ENCODE measurements at regions not wholly inside any gene's neighbourhood (a gene's known extent, or its start where the extent isn't known, plus 50 kb on each side); places are given as distances from the start of the nearest gene placed in this dataset.

- no peaks in the 10 kb centered on the region for H3K4me1 ChIP-seq (ENCODE audit: control insufficient read depth in 2 of 2, insufficient read depth in 2 of 2, low read length in 2 of 2)
- peaks cover 43% of the 10 kb centered on the region for H3K27me3 Mint-ChIP-seq
- H3K27ac Mint-ChIP-seq = no peak overlapping the region
- POLR2A ChIA-PET = no interaction called here
- ATAC-seq (ENCODE audit: low read depth) (no peak), DNase-seq (no peak)
- H3K4me3 ChIP-seq (ENCODE audit: control extremely low read depth in 1 of 5, extremely low read depth in 1 of 5, insufficient read depth in 1 of 5, low read depth in 2 of 5, low read length in 4 of 5) = no peak overlapping the region
- no peak overlapping the region for H3K4me3 Mint-ChIP-seq
- TF ChIP-seq CTCF (IDR thresholded peaks at IDR 0.05) = no peak
- TF ChIP-seq EZH2 (IDR thresholded peaks at IDR 0.05; ENCODE audit: borderline replicate concordance, insufficient read depth, low read depth, low read length, poor library complexity, severe bottlenecking) = no peak
- no peaks in the 10 kb centered on the region for H4K20me1 ChIP-seq (ENCODE audit: control insufficient read depth, insufficient read depth, low read length, poor library complexity, severe bottlenecking)
- intact Hi-C loops (cut with micrococcal nuclease) = no loop called here
- H3K27ac ChIP-seq (ENCODE audit: low read length in 2 of 2) = no peak overlapping the region
- H3K4me1 Mint-ChIP-seq = no peaks in the 10 kb centered on the region
- no peak overlapping the region for H3K9ac ChIP-seq (ENCODE audit: low read length)
- H2AFZ ChIP-seq (ENCODE audit: insufficient read depth, low read depth, low read length, poor library complexity, severe bottlenecking) = no peak overlapping the region
- no peak overlapping the region for H3K4me2 ChIP-seq (replicated peaks; ENCODE audit: low read depth, low read length, poor library complexity, severe bottlenecking)
- H3K9me3 Mint-ChIP-seq (ENCODE audit: insufficient read depth) = no peaks in the 10 kb centered on the region
- H3K79me2 ChIP-seq (ENCODE audit: control insufficient read depth, insufficient read depth, low read length) = no peaks in the 10 kb centered on the region
- 71% methylated on average over 8 of the region's 11 CpGs for WGBS (ENCODE audit: insufficient coverage)
- peaks cover 0 to 6% (median 3%) of the 10 kb centered on the region in 4 experiments for H3K27me3 ChIP-seq (replicated peaks in 1 of 4; ENCODE audit: control extremely low read depth in 1 of 4, control insufficient read depth in 3 of 4, insufficient read depth in 4 of 4, low read length in 3 of 4)
- no peaks in the 10 kb centered on the region for H3K9me3 ChIP-seq (ENCODE audit: control extremely low read depth in 1 of 3, control insufficient read depth in 2 of 3, insufficient read depth in 1 of 3, low read length in 2 of 3)
- CTCF ChIA-PET = no interaction called here
- H3K36me3 ChIP-seq (replicated peaks in 1 of 2; ENCODE audit: control extremely low read depth in 1 of 2, control insufficient read depth in 1 of 2, extremely low read depth in 1 of 2, insufficient read depth in 2 of 2, low read length in 1 of 2) = no peaks in the 10 kb centered on the region
These were observed 202.5 kb downstream of the C1orf94 start for GRCh38 chr1:34378968-34379856.

GRCh38 chr1:34379911-34380310 is 203.2 kb downstream of the C1orf94 start:
- H4K20me1 ChIP-seq (ENCODE audit: control insufficient read depth, insufficient read depth, low read length, poor library complexity, severe bottlenecking) = no peaks in the 10 kb centered on the region
- H3K27me3 ChIP-seq (replicated peaks in 1 of 4; ENCODE audit: control extremely low read depth in 1 of 4, control insufficient read depth in 3 of 4, insufficient read depth in 4 of 4, low read length in 3 of 4) = peaks cover 0 to 6% (median 1%) of the 10 kb centered on the region in 4 experiments
- H3K4me1 ChIP-seq (ENCODE audit: control insufficient read depth in 2 of 2, insufficient read depth in 2 of 2, low read length in 2 of 2) = no peaks in the 10 kb centered on the region
- no peak overlapping the region for H3K27ac ChIP-seq (ENCODE audit: low read length in 2 of 2)
- Mint-ChIP-seq H3K9me3 (ENCODE audit: insufficient read depth) (no peaks in the 10 kb centered on the region), H3K4me3 (no peak overlapping the region), H3K27me3 (peaks cover 47% of the 10 kb centered on the region), H3K4me1 (no peaks in the 10 kb centered on the region), H3K27ac (no peak overlapping the region)
- CTCF ChIA-PET = no interaction called here
- no peak for ATAC-seq (ENCODE audit: low read depth)
- WGBS (ENCODE audit: insufficient coverage) = 100% methylated on average over 1 of the region's 4 CpGs
- no peaks in the 10 kb centered on the region for H3K9me3 ChIP-seq (ENCODE audit: control extremely low read depth in 1 of 3, control insufficient read depth in 2 of 3, insufficient read depth in 1 of 3, low read length in 2 of 3)
- intact Hi-C loops (cut with micrococcal nuclease) = no loop called here
- no peak overlapping the region for H3K4me2 ChIP-seq (replicated peaks; ENCODE audit: low read depth, low read length, poor library complexity, severe bottlenecking)
- H3K79me2 ChIP-seq (ENCODE audit: control insufficient read depth, insufficient read depth, low read length) = no peaks in the 10 kb centered on the region
- no peak overlapping the region for H2AFZ ChIP-seq (ENCODE audit: insufficient read depth, low read depth, low read length, poor library complexity, severe bottlenecking)
- POLR2A ChIA-PET = no interaction called here
- no peaks in the 10 kb centered on the region for H3K36me3 ChIP-seq (replicated peaks in 1 of 2; ENCODE audit: control extremely low read depth in 1 of 2, control insufficient read depth in 1 of 2, extremely low read depth in 1 of 2, insufficient read depth in 2 of 2, low read length in 1 of 2)
- H3K4me3 ChIP-seq (ENCODE audit: control extremely low read depth in 1 of 5, extremely low read depth in 1 of 5, insufficient read depth in 1 of 5, low read depth in 2 of 5, low read length in 4 of 5) = no peak overlapping the region
- no peak for DNase-seq
- no peak for TF ChIP-seq EZH2 (IDR thresholded peaks at IDR 0.05; ENCODE audit: borderline replicate concordance, insufficient read depth, low read depth, low read length, poor library complexity, severe bottlenecking)
- TF ChIP-seq CTCF (IDR thresholded peaks at IDR 0.05) = no peak
- no peak overlapping the region for H3K9ac ChIP-seq (ENCODE audit: low read length)

Data from B cell (primary cell).